IPS-NIHi11 (cell line): ENCODE measurements at regions not wholly inside any gene's neighbourhood (a gene's known extent, or its start where the extent isn't known, plus 50 kb on each side); places are given as distances from the start of the nearest gene placed in this dataset.
A peak's percentile ranks its signal among the peaks of the same experiment; 100 is the strongest.

Experiments used
- DNase-seq: peaks from one replicate; pipeline ENCODE4 v3.0.0; 2012; ENCODE audit warnings: mixed read lengths, low spot score

- DNase-seq, result no peak
These were observed 509.3 kb upstream of the TENM4 start for GRCh38 chr11:79950172-79950571.

- no peak for DNase-seq
These were observed 508.7 kb upstream of the TENM4 start for GRCh38 chr11:79949574-79949973.

DNA sequence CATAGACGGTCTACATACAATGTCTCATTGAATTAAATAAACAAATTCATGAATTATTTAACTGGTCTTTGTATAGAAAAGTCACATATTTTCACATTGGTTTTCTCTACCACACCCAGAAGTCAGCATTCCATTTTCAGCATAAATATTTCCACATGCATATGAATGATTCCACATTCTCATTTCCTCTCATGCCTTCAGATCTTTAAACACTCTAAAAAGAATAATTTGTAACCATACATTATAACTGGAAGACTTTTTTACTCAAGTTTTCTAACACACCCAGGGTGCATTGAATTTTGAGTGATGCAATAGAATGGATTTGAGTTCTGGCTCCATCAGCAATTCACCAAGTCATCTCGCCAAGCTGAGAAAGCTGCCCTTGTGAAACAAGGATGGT lies 501.8 kb upstream of the TENM4 start:
- DNase-seq, result no peak

DNA sequence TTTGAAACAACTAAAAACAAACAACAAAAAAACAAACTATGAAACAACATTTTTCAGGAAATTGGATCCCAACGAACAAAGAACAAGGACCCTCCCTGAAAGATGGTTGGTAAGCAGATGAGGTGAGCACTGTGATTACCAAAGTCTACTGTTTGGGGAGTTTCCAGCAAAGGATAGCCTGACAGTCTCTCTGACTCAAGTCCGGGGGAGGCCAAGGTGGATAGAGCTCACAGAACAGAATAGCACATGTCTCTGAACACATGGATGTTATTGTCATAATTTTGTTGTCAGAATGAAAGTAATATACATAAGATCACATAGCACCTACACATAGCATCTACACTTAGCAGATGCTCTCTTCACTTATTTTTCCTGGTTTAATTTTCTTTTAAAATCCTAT lies 501.3 kb upstream of the TENM4 start:
- DNase-seq, result no peak

GRCh38 chr11:79940974-79941735 lies 500.3 kb upstream of the TENM4 start:
- DNase-seq, result no peak

GRCh38 chr11:79940165-79940564 lies 499.3 kb upstream of the TENM4 start:
- DNase-seq, result peak; percentile 18

DNA sequence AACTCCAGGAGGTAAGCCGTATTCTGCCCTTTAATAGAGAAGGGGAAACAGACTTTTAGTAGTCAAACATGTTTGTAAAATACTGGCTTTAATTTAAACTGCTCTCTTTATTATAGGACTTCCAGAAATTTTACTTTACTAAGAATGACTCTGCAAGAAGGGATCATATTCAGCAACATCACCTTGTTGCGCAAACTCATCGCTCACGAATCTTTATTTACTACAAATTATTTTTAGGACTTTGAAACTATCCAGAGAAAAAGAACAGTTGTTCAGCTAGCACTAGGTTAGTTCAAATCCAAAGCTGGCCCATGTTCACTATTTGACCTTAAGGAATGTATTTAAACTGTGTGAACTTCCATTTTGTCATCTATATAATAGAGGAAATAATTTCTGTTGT lies 498.3 kb upstream of the TENM4 start:
- DNase-seq, result no peak

DNA sequence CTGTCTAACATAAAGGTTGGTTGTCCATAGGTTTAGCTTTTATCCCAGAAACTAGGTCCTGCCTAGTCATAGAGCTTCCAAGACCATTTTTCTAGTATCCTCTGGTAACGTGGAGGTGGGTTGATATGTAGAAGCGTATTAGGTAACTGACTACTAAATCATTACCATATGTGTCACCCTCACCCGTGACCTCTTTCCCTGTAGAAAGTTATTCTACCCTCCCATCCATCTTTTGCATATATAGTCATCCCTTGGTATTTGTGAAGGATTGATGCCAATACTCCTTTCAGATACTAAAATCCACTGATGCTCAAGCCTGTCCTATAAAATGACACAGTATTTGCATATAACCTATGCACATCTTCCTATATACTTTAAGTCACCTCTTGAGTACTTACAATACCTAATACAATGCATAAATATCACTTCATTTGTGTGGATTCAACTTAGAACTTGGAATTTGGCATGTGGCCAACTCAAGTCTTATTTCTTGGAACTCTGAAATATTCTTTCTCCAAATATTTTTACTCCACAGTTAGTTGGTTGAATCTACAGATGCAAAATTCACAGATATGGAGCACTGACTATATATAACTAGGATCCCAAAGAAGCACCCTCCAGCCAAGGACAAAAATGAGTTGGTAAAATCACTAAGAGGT lies 497.0 kb upstream of the TENM4 start:
- no peak for DNase-seq

GRCh38 chr11:79932612-79933011 lies 491.8 kb upstream of the TENM4 start:
- no peak for DNase-seq

DNA sequence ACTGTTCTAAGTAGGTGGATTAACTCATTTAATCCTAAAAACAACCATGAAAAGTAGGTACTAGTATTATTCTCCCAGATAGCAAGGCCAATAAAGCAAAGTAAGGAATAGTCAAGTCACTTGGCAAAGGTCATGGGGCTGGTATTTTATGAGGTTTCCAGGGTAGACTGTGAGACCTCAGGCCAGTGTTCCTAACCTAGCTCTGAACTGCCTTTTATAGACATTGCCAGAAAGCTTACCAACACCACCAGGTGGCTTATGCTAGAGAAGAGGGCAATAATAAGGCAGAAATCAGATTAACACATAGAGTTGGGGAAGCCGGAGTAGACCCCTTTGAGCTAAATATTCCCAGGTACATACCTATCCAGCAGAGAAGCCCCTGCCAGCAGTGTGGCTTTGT lies 490.9 kb upstream of the TENM4 start:
- DNase-seq, result no peak

DNA sequence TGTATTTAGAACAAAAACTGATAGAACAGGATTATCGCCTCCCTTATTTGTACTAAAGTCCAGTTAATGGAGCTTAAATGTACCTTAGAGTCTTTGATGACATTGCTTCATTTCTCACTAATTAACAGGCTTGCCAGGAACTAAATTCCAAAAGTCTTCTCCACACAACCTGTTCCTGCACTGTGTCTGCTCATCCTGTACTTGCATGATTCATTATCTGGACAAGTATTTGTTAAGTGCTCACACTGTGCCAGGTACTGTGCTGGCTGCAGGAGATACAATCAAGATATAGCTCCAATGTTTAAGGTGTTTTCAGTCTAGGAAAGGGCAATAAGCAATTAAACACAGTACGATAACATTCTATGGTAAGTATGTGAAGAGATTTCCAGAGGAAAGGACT lies 485.9 kb upstream of the TENM4 start:
- DNase-seq, result no peak

DNA sequence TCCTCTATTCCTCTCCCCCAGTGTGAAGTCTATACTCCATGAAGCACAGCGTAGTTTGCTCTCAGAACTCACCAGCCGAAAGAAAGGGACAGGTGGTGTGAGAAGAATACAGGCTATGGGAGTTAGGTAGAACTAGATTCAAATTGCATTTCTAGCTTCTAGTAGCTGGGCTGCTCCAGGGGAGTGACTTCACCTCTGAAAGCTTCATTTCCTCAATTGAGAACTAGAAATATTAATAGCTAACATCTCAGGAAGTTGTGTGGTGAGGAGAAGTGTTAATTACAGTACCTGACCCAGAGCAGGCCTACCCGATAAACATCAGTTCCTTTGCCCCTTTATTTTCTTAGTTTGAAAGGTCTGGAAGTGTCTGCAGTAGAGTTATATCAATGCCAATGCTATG lies 484.7 kb upstream of the TENM4 start:
- DNase-seq, result no peak

- no peak for DNase-seq
These were observed 481.8 kb upstream of the TENM4 start for GRCh38 chr11:79922641-79923040.

DNA sequence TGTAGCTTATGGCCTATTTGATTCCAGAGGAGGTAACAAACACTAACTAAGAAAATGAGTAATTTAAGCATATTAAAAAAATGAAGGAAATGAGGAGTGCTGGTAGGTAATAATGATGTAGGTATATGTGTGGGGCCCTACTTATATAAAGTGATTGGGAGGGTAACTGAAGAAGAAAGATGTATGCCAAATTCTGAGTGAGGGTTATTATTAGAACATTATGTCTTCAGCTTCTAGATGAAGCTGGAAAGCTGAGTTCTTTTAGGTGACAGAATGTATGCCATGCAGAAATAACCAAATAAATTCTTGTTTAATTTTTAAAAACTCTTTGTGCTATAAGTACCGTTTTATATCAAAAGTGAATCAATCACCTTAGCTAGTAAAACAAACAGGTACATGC lies 479.6 kb upstream of the TENM4 start:
- no peak for DNase-seq

DNA sequence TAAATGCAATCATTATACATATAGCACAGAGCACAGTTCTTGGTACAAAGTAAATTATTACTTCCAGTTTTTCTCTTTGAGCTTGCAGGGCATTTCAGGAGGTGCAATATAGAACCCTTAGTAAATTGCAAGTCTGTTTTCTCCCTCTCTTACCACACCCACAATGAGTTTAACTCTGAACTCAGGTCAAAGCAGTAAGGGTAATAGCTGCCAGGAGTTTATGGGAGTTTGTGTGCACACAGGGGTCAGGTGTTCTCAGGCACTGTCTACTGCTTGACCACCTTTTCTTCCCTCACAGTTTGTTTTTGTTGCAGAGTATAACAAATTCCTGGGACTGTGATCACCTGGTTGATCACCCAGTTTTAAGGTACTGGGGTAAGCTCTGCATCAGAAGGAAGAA lies 478.5 kb upstream of the TENM4 start:
- no peak for DNase-seq

DNA sequence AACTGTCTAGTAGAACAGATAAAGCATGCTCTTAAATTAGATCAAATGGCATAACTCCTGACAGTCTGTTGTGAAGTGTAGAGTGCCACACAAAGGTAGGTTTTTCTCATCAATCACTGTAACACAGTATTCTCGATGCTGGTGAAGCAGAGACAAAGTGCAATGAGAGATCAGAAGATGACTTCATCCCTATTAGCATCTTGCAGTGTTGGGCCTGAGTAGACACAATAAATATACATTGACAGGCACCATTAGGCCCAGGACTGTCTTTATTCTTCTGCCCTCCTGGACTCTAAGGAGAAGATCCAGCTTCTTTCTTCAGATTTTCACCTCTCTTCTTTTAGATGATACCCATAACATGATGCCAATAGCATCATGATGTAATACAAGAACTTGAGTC lies 478.0 kb upstream of the TENM4 start:
- DNase-seq, result no peak

DNA sequence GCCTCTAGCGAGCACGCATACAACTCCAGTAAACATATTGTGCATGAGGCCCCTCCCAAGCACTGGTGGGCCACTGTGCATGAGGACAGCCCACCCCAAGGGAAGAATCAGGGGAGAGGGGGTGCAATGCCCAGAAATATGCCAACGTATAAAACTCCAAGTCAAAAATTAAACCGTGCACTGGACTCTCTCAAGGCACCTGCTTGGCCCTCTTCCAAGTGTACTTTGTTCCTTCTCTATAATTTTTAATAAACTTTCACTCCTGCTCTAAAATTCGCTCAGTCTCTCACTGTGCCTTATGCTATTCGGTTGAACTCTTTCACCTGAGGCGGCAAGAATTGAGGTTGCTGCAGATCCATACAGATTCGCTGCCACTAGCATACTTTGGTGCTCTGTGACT lies 465.3 kb upstream of the TENM4 start:
- DNase-seq, result no peak

- no peak for DNase-seq
These were observed 461.7 kb upstream of the TENM4 start for GRCh38 chr11:79902493-79902892.

DNA sequence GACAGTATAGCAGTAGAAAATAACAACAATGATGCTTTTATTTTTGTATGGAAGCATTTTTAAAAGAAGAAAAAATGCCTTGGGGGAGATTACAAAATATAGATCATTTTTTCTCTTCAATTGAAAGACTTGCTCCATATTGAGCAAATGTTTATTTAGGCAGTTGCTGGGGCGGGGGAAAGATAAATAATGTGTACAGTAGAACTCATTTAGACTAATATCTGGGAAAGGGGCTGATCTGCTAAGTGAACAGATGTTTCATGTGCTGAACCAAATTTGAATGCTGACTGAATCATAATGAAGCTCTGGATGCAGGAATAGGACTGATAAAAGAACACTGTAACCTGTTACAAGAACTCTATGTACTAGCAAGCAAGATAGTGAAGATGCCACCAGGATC lies 457.1 kb upstream of the TENM4 start:
- no peak for DNase-seq

- no peak for DNase-seq
These were observed 455.4 kb upstream of the TENM4 start for GRCh38 chr11:79896258-79896657.

DNA sequence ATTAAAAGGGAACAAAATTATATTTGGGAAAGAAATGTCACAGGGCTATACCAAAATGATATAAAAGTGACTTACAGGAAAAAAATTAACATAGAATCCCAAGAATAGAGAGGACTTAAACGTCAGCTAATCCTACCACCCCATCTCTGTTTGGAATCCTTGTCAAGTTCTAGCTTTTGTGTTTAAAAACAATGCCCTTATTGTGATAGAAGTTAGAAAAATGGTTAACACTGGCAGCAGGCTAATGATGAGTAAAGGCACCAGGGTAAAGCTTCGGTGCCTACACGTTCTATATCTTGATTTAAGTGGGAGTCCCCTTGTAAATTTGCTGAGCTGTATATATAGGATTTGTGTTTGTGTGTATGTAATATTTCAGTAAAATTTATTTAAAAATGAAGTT lies 453.3 kb upstream of the TENM4 start:
- no peak for DNase-seq

DNA sequence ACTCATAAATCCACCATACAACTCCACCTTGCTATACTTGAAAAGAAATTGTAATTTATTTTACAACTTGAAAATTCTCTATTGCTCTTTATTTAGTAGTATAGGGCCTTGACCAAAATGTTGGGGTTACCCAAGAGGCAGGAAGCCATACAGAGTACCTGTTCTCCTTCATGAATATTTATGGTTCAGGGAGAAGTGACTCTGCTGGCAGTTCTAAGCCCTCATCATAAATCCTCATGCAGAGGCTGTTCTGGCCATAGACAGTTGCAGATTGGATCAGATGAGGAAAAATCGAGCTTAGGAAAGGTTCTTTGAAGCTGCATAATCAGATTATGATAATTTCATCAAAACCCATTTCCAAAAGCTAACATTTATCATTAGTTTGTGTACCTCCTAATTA lies 449.4 kb upstream of the TENM4 start:
- DNase-seq, result no peak

DNA sequence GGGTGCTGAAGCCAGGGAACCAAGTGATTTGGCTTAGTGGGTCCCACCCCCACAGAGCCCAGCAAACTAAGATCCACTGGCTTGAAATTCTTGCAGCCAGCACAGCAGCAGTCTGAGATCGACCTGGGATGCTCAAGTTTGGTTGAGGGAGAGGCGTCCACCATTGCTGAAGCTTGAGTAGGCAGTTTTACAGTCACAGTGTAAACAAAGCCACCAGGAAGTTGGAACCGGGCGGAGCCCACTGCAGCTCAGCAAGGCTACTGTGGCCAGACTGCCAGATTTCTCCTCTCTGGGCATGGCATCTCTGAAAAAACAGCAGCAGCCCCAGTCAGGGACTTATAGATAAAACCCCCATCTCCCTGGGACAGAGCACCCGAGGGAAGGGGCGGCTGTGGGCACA lies 424.1 kb upstream of the TENM4 start:
- no peak for DNase-seq

DNA sequence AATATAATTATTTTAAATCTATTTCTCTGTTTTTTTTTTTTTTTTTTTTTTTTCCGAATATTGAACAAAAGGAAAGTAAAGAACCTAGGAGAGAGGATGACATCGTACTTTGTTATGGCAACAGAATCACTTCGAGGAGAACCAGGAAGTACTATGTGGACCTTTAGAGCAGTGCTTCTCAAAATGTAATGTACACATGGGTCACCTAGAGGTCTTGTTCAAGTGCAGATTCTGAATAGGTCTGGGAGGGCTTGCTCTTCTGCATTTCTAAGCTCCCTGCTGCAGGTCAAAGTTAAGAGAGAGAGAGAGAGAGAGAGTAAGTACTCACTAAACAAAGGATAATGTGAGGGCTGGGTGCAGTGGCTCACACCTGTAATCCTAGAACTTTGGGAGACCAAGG lies 419.5 kb upstream of the TENM4 start:
- no peak for DNase-seq
